Pulmonary artery endothelial cell (primary cell): ENCODE measurements at regions not wholly inside any gene's neighbourhood (a gene's known extent, or its start where the extent isn't known, plus 50 kb on each side); places are given as distances from the start of the nearest gene placed in this dataset.
"Not testable (repeated sequence)": the region's sequence is repeated elsewhere in the genome, so short reads cannot be mapped to it uniquely, and the experiment has no call there.

Experiments
- DNase-seq: peaks from one replicate; pipeline ENCODE4 v3.0.0-alpha.2; 2011; ENCODE audit warnings: low read depth, low spot score

- DNase-seq: no peak
Measured at GRCh38 chr5:2156358-2157059, 273.8 kb upstream of the IRX4 start.

- DNase-seq: no peak
Measured at GRCh38 chr5:2155556-2155955, 272.8 kb upstream of the IRX4 start.

- DNase-seq: no peak
Measured at GRCh38 chr5:2153802-2154201, 271.1 kb upstream of the IRX4 start.

GRCh38 chr5:2153350-2153749 lies 270.6 kb upstream of the IRX4 start:
- no peak for DNase-seq

- DNase-seq: not testable (repeated sequence)
Measured at GRCh38 chr5:2151301-2151888, 268.7 kb upstream of the IRX4 start.

- no peak for DNase-seq
Measured at GRCh38 chr5:2149195-2149539, 266.4 kb upstream of the IRX4 start.

GRCh38 chr5:2148312-2149194 lies 265.8 kb upstream of the IRX4 start:
- DNase-seq: no peak

- DNase-seq: no peak
Measured at GRCh38 chr5:2147504-2148311, 265.0 kb upstream of the IRX4 start.

GRCh38 chr5:2143646-2144353 lies 261.1 kb upstream of the IRX4 start:
- DNase-seq: no peak

GRCh38 chr5:2143088-2143487 lies 260.4 kb upstream of the IRX4 start:
- no peak for DNase-seq

GRCh38 chr5:2142456-2142954 lies 259.8 kb upstream of the IRX4 start:
- no peak for DNase-seq

- DNase-seq: no peak
Measured at GRCh38 chr5:2141254-2142000, 258.7 kb upstream of the IRX4 start.

GRCh38 chr5:2140501-2141175 lies 257.9 kb upstream of the IRX4 start:
- DNase-seq: no peak

GRCh38 chr5:2139478-2139877 lies 256.8 kb upstream of the IRX4 start:
- no peak for DNase-seq

- no peak for DNase-seq
Measured at GRCh38 chr5:2138896-2139295, 256.2 kb upstream of the IRX4 start.

- no peak for DNase-seq
Measured at GRCh38 chr5:2137444-2138050, 254.8 kb upstream of the IRX4 start.

- DNase-seq: no peak
Measured at GRCh38 chr5:2136728-2137333, 254.1 kb upstream of the IRX4 start.

GRCh38 chr5:2135833-2136232 lies 253.1 kb upstream of the IRX4 start:
- no peak for DNase-seq

GRCh38 chr5:2135354-2135753 lies 252.6 kb upstream of the IRX4 start:
- DNase-seq: no peak
